ENCODE measurements at regions not wholly inside any gene's neighbourhood (a gene's known extent, or its start where the extent isn't known, plus 50 kb on each side); places are given as distances from the start of the nearest gene placed in this dataset.

GRCh38 chr1:219754767-219755166, 141.9 kb upstream of the ZC3H11B start:
- Histone ChIP-seq H3K4me1 (ENCODE audit: low read length) (no peaks in the 10 kb centered on the region), H2AFZ (ENCODE audit: low read length) (no peak overlapping the region), H4K20me1 (ENCODE audit: insufficient read depth, low read length) (no peaks in the 10 kb centered on the region), H3K27ac (ENCODE audit: low read length) (no peak overlapping the region), H3K79me2 (ENCODE audit: low read length) (no peaks in the 10 kb centered on the region), H3K4me3 (ENCODE audit: low read length) (no peak overlapping the region), H3K9ac (ENCODE audit: low read length) (no peak overlapping the region), H3F3A (ENCODE audit: insufficient read depth, low read length) (no peaks in the 10 kb centered on the region), H3K36me3 (replicated peaks; ENCODE audit: insufficient read depth, low read length) (no peaks in the 10 kb centered on the region), H3K27me3 (replicated peaks; ENCODE audit: insufficient read depth, low read length) (no peaks in the 10 kb centered on the region), H3K4me2 (ENCODE audit: low read depth, low read length) (no peak overlapping the region), H3K9me2 (replicated peaks; ENCODE audit: insufficient read depth, low read length) (no peaks in the 10 kb centered on the region), H3K9me3 (replicated peaks; ENCODE audit: insufficient read depth, low read length) (no peaks in the 10 kb centered on the region)
- DNase-seq = no peak
- TF ChIP-seq EZH2 (optimal IDR thresholded peaks at IDR 0.05; ENCODE audit: low read depth, low read length) = no peak

GRCh38 chr1:219753914-219754313, 141.0 kb upstream of the ZC3H11B start:
- Histone ChIP-seq H3K9me3 (replicated peaks; ENCODE audit: insufficient read depth, low read length) (no peaks in the 10 kb centered on the region), H3K9ac (ENCODE audit: low read length) (no peak overlapping the region), H3K4me3 (ENCODE audit: low read length) (no peak overlapping the region), H3K79me2 (ENCODE audit: low read length) (no peaks in the 10 kb centered on the region), H3K4me2 (ENCODE audit: low read depth, low read length) (no peak overlapping the region), H3K27me3 (replicated peaks; ENCODE audit: insufficient read depth, low read length) (no peaks in the 10 kb centered on the region), H4K20me1 (ENCODE audit: insufficient read depth, low read length) (no peaks in the 10 kb centered on the region), H3K27ac (ENCODE audit: low read length) (no peak overlapping the region), H3F3A (ENCODE audit: insufficient read depth, low read length) (no peaks in the 10 kb centered on the region), H3K9me2 (replicated peaks; ENCODE audit: insufficient read depth, low read length) (no peaks in the 10 kb centered on the region), H3K36me3 (replicated peaks; ENCODE audit: insufficient read depth, low read length) (no peaks in the 10 kb centered on the region), H2AFZ (ENCODE audit: low read length) (no peak overlapping the region), H3K4me1 (ENCODE audit: low read length) (no peaks in the 10 kb centered on the region)
- TF ChIP-seq EZH2 (optimal IDR thresholded peaks at IDR 0.05; ENCODE audit: low read depth, low read length) (no peak), CTCF (IDR thresholded peaks at IDR 0.05; ENCODE audit: low read length) (no peak), EZH2phosphoT487 (IDR thresholded peaks at IDR 0.05; ENCODE audit: low read length) (no peak)
- DNase-seq = no peak

- TF ChIP-seq CTCF (IDR thresholded peaks at IDR 0.05; ENCODE audit: low read length) (no peak), EZH2 (optimal IDR thresholded peaks at IDR 0.05; ENCODE audit: low read depth, low read length) (no peak), EZH2phosphoT487 (IDR thresholded peaks at IDR 0.05; ENCODE audit: low read length) (no peak)
- Histone ChIP-seq H3K9ac (ENCODE audit: low read length) (no peak overlapping the region), H3K4me1 (ENCODE audit: low read length) (no peaks in the 10 kb centered on the region), H3K4me3 (ENCODE audit: low read length) (no peak overlapping the region), H3K9me2 (replicated peaks; ENCODE audit: insufficient read depth, low read length) (no peaks in the 10 kb centered on the region), H3K79me2 (ENCODE audit: low read length) (no peaks in the 10 kb centered on the region), H3K9me3 (replicated peaks; ENCODE audit: insufficient read depth, low read length) (no peaks in the 10 kb centered on the region), H3K27me3 (replicated peaks; ENCODE audit: insufficient read depth, low read length) (no peaks in the 10 kb centered on the region), H3K36me3 (replicated peaks; ENCODE audit: insufficient read depth, low read length) (no peaks in the 10 kb centered on the region), H2AFZ (ENCODE audit: low read length) (no peak overlapping the region), H4K20me1 (ENCODE audit: insufficient read depth, low read length) (no peaks in the 10 kb centered on the region), H3K27ac (ENCODE audit: low read length) (no peak overlapping the region), H3F3A (ENCODE audit: insufficient read depth, low read length) (no peaks in the 10 kb centered on the region), H3K4me2 (ENCODE audit: low read depth, low read length) (no peak overlapping the region)
- DNase-seq = no peak
Measured at GRCh38 chr1:219752645-219753044, 139.7 kb upstream of the ZC3H11B start.

GRCh38 chr1:219751870-219752507, 139.1 kb upstream of the ZC3H11B start:
- Histone ChIP-seq H3K4me1 (ENCODE audit: low read length) (no peaks in the 10 kb centered on the region), H4K20me1 (ENCODE audit: insufficient read depth, low read length) (no peaks in the 10 kb centered on the region), H3K9ac (ENCODE audit: low read length) (no peak overlapping the region), H2AFZ (ENCODE audit: low read length) (no peak overlapping the region), H3K79me2 (ENCODE audit: low read length) (no peaks in the 10 kb centered on the region), H3K4me3 (ENCODE audit: low read length) (no peak overlapping the region), H3K27me3 (replicated peaks; ENCODE audit: insufficient read depth, low read length) (no peaks in the 10 kb centered on the region), H3F3A (ENCODE audit: insufficient read depth, low read length) (no peaks in the 10 kb centered on the region), H3K36me3 (replicated peaks; ENCODE audit: insufficient read depth, low read length) (no peaks in the 10 kb centered on the region), H3K4me2 (ENCODE audit: low read depth, low read length) (no peak overlapping the region), H3K27ac (ENCODE audit: low read length) (no peak overlapping the region), H3K9me3 (replicated peaks; ENCODE audit: insufficient read depth, low read length) (no peaks in the 10 kb centered on the region), H3K9me2 (replicated peaks; ENCODE audit: insufficient read depth, low read length) (no peaks in the 10 kb centered on the region)
- TF ChIP-seq EZH2phosphoT487 (IDR thresholded peaks at IDR 0.05; ENCODE audit: low read length) (no peak), CTCF (IDR thresholded peaks at IDR 0.05; ENCODE audit: low read length) (no peak), EZH2 (optimal IDR thresholded peaks at IDR 0.05; ENCODE audit: low read depth, low read length) (no peak)
- no peak for DNase-seq

Measured in MM.1S (cell line).